ENCODE measurements at regions not wholly inside any gene's neighbourhood (a gene's known extent, or its start where the extent isn't known, plus 50 kb on each side); places are given as distances from the start of the nearest gene placed in this dataset.
"Not testable (repeated sequence)": the region's sequence is repeated elsewhere in the genome, so short reads cannot be mapped to it uniquely, and the experiment has no call there.

GRCh38 chr6:117014641-117015473 is 137.8 kb downstream of the RFX6 start:
- H3K4me1 ChIP-seq (ENCODE audit: insufficient read depth, low read length); H3K9me3 ChIP-seq (ENCODE audit: low read length); H3K27me3 ChIP-seq (ENCODE audit: control insufficient read depth in 1 of 2, insufficient read depth in 2 of 2, low read length in 2 of 2); BruUV-seq (replicated peaks); H4K20me1 ChIP-seq (ENCODE audit: insufficient read depth, low read length); in situ Hi-C loops (cut with HindIII; ENCODE audit: extremely low pct_ligation_motif_present, low pct_unique_long_range_greater_than_20kb); POLR2A ChIA-PET; H2AFZ ChIP-seq (ENCODE audit: low read length); CTCF ChIA-PET (ENCODE audit: low intra/inter-chr PET ratio, low total read pairs); H3K4me2 ChIP-seq (ENCODE audit: low read depth, low read length); ATAC-seq; H3K9ac ChIP-seq (ENCODE audit: insufficient read depth, low read depth, low read length); FAIRE-seq; H3K4me3 ChIP-seq (replicated peaks in 1 of 3; ENCODE audit: insufficient read depth in 1 of 3, low read depth in 2 of 3, low read length in 3 of 3); DNase-seq (ENCODE audit: low spot score); H3K79me2 ChIP-seq (ENCODE audit: insufficient read depth, low read length); H3K27ac ChIP-seq (ENCODE audit: extremely low read length, insufficient read depth, low read length); H3K36me3 ChIP-seq (replicated peaks in 1 of 2; ENCODE audit: control insufficient read depth in 1 of 2, insufficient read depth in 2 of 2, low read length in 2 of 2); intact Hi-C loops (cut with micrococcal nuclease; ENCODE audit: unreplicated experiment); TF ChIP-seq SOX6, SOX13 (IDR thresholded peaks at IDR 0.05): not testable (repeated sequence)
- 0% methylated on average over 1 of the region's 43 CpGs for WGBS (ENCODE audit: low lambda C conversion rate)
- TF ChIP-seq POGZ (CRISPR knock-in tag; IDR thresholded peaks at IDR 0.05) (peak; percentile 60; the same call in 1 of the 2 replicates), SOX6 (CRISPR knock-in tag; IDR thresholded peaks at IDR 0.05) (peak; percentile 79), SOX13 (CRISPR knock-in tag; conservative IDR thresholded peaks at IDR 0.05 in 1 of 2, IDR thresholded peaks at IDR 0.05 in 1 of 2) (peak in 1 of 2 experiments; percentile 44; a peak in 1 of 4 replicates), FOXP1 (IDR thresholded peaks at IDR 0.05) (0 out of 2 replicates have a peak, but pooled peaks have one; percentile 21), FOXP1 (CRISPR knock-in tag; IDR thresholded peaks at IDR 0.05) (peak; percentile 50), ZNF574 (CRISPR knock-in tag; IDR thresholded peaks at IDR 0.05) (0 out of 2 replicates have a peak, but pooled peaks have one; percentile 13), THAP7 (CRISPR knock-in tag; IDR thresholded peaks at IDR 0.05) (0 out of 2 replicates have a peak, but pooled peaks have one; percentile 18), AHDC1 (CRISPR knock-in tag; IDR thresholded peaks at IDR 0.05; ENCODE audit: borderline replicate concordance) (0 out of 2 replicates have a peak, but pooled peaks have one; percentile 34)

Data from HepG2 (cell line).